GM18867 (cell line): ENCODE measurements at regions not wholly inside any gene's neighbourhood (a gene's known extent, or its start where the extent isn't known, plus 50 kb on each side); places are given as distances from the start of the nearest gene placed in this dataset.
"Not testable (repeated sequence)": the region's sequence is repeated elsewhere in the genome, so short reads cannot be mapped to it uniquely, and the experiment has no call there.

ENCODE experiments used
- ATAC-seq: cut with Tn5 transposase; IDR thresholded peaks from one replicate; pipeline ENCODE4 v1.9.1; 2021; ENCODE audit warnings: mild to moderate bottlenecking, moderate library complexity; ENCODE audit not compliant: unreplicated experiment

DNA sequence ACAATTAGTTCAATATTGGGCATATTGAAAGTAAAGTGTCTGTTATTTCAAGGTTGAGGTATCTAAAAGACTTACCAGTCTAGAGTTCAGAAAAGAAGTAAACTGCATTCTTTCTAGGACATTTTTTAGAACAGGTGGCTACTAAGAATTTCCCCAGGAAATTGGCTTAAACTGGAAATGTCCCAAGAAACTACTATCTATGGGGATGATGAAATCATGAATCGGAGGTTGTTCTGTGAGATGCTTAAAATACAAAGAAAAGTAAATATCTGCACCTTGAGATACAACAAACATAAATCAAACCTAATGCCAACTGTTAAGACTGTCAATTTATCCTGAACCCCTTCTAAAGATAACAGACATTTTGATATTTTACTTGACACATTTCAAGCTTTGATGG, 226.5 kb upstream of the NREP start:
- ATAC-seq = no peak

DNA sequence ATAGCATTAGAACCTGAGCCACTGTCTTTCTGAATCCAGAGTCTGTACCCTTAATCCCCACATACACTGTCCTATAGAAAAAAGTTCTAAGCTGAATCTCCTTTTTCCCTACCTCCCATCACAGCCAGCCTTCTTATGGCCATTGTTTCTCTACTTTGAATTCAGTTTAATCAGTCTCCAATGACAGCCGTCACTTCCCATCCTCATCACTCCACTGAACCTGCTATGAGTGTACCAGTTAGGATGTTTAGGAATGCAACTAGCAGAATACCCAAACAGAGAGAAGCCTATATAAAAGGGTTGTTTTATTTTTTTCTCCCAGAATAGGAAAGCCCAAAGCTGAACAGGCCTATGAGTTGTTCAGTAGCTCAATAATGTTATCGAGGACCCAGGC, 220.4 kb upstream of the NREP start:
- no peak for ATAC-seq

DNA sequence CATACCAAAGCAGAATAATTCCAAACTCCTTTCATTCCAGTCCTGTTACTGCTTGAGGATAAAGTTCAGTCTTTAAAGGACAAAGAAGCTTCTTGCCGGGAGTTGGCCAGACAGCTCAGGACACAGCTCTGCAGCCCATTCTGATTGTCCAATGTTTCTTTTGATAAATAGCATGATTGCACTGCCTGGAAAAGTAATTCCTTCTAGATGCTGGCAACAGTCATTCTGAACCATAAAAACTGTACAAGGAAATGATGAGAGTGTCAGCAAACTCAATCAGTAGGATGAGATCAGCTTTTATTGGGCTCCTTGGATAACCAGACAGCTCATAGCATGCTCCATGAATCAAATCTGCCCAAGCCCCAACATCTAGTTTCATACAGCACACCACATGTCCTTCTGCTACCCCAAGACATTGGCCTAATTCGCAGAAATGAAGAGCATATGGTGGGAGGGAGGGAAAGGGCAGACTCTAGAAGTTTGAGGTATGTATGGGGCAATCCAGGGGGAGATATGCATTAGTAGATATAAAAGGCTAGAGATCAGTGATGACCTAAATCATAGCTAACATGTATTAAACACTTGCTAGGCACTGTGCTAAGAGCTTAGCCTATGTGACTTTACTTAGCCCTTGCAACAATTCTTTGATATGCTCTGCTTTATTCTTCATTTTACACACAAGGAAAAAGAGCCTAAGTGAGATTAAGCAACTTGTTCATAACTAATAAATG, 219.9 kb upstream of the NREP start:
- no peak for ATAC-seq

DNA sequence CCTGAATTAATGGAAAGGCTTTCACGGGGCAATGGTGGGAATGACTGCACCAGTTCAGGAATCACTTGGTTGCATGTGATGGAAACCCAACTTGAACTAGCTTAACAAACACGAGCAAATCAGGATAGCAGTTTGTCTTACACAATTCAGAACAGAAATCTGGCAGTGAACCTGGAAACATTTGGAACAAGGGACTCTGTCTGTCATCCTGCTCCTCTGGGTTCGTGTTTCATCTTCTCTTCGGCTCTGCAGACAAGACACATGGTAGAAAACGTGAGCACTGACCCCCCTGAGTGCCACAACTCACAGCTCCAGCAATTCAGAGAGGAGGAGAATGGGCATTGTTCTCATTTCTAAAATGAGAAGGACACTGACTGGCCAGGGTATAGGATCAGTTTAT, 218.1 kb upstream of the NREP start:
- ATAC-seq = no peak

DNA sequence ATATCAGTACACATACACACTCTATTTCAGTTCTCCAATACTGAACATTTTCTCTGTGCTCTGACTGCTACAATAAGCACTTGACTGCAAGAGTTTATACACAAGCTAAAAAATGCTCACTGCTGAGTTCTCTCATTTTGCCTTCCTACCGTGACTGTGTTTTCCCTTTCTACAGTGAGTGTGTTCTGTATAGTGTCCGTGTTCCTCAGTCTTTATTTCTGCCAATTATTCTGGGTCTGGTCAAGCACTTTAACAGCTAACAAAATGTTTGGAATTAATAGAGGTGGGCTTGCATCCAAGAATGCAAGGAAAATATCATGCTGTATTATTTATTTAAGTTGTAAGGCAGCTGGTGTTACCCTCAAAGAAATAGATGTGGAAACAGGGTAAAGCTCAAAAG, 217.0 kb upstream of the NREP start:
- ATAC-seq = no peak

DNA sequence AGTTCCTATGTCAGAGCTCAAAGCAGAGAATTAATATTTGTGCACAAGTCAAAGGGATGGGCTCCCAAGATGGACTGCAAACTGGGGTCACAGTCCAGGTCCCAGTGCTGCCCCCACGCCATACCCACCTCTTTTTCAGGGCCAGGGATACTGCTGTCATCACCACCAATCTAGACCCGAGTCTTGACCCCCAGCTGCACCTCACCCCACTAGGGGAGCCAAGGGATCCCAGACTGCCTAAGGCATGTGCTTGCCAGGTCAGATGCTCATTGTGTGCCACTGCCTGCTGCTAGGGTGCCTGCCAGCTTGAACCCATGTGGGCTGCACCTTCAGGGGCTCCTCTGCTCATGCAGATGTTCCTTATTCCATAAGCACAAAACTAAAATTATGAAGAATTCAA, 215.6 kb upstream of the NREP start:
- no peak for ATAC-seq

DNA sequence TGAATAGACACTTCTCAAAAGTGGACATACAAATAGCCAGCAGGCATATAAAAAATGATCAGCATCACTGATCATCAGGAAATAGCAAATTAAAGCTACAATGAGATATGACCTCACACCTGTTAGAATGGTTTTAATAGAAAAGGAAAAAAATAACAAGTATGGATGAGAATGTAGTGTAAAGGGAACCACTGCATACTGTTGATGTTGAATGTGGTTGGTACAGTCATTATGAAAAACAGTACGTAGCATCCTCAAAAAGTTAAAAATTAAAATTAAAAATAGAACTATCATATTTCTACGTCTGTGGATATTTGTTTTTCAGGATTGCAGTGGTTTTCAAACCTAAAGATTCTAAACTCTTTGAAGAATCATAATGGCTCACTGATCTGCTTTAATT, 215.1 kb upstream of the NREP start:
- peak; percentile 55 for ATAC-seq

DNA sequence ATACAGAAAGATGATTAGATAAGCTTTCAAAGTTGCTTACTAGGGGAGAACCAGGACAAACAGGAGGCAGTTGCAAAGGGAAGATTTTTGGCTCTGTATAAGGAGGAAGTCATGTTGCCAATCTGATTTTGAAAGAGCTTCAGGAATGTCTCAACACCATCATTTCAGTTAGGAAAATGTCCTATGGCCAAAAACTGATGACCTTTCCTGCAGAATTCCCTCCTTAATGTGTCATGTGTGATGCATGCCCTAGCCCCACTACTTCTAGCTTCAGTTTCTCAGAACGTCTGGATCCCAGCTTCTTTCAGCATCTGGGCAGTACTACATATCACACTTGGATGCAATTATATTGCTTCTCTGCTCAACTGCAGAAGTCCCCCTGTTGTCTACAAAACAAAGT, 211.5 kb upstream of the NREP start:
- ATAC-seq = no peak

DNA sequence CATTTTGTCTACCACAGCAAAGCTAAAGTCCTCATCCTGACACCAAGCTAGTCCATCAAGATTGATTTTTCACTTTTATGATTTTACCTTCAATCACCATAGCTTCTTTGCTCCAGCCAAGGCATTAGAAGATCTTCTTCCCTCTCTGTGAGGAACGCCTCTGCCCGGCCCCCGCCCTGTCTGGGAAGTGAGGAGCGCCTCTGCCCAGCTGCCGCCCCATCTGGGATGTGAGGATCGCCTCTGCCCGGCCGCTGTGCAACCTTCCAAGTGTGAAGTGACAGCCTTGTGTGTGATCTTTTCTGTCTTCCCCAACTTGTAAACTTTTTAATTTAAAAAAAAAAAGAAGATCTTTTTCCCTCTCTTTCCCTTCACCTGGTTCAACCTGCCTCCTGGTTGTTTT, 210.5 kb upstream of the NREP start:
- ATAC-seq = no peak

DNA sequence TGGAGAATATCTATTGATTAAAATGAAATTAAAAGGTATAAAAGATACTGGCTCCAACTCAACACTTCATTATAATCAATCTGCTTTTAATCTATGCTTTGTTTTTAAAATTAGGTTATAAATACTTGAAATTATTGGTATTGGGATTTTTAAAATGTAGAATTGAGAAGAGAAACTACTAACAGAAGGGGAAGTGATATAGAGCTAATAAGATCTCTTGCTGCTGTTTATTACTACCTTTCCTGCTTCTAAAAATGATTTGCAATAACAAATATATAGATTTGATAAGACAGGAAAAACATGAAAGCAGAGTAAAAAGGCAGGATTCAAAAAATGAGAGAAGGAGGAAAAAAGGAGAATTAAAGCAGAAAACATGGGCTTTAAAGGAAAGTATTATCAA, 209.3 kb upstream of the NREP start:
- ATAC-seq = no peak

DNA sequence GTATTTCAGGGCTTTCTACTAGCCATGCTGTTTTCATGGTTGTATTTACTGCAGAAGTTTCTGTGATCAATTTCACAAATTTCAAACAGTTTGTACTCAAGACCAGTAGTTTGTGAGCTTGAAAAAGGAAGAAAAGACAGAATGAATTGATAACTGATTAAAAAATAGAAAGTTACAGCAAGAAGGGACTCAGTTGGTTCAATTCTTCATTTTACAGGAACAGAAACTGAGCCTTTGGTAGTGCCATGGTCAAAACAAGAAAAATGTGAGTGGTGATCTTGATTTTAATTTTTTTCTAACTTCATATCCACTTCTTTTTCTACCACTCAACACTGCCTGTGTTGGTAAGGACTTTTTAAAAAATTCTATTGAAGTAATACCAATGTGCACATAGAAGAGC, 206.6 kb upstream of the NREP start:
- no peak for ATAC-seq

DNA sequence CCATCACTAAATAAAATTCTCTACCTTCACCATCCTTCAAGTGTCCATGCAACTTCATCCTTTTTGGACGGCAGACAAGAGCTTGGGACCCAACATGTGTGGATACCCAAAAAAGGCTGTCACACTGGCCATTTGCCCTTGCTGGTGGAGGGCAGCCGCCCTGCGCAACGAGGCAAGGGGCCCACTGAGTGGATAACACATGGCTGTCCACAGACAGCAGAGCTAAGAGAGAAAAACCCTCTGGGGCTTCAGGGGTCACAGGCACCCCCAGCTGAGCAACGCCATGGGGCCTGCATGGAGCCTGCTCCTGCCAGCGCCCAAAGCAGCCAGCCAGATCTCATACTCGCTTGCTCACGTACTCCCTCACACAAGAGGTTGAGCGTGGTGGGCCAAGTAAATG, 205.9 kb upstream of the NREP start:
- no peak for ATAC-seq

DNA sequence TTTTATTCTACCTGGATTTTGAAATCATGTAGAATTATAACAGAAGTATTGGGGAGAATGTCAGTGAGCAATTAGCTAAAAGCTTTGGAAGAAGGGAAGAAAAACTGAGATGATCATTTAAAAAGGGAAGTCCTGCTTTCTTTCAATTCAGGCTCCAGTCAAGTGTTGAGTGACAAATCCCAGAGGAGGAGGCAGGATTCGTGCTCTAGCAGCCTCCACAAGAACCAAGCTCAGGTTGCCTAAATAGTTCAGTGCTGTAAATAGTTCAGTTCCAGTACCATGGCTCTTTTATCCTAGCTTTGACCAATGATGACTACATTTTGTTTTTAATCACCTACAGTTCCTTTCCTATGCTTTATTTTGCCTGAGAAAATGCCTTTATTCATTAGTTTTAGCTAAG, 204.9 kb upstream of the NREP start:
- no peak for ATAC-seq

DNA sequence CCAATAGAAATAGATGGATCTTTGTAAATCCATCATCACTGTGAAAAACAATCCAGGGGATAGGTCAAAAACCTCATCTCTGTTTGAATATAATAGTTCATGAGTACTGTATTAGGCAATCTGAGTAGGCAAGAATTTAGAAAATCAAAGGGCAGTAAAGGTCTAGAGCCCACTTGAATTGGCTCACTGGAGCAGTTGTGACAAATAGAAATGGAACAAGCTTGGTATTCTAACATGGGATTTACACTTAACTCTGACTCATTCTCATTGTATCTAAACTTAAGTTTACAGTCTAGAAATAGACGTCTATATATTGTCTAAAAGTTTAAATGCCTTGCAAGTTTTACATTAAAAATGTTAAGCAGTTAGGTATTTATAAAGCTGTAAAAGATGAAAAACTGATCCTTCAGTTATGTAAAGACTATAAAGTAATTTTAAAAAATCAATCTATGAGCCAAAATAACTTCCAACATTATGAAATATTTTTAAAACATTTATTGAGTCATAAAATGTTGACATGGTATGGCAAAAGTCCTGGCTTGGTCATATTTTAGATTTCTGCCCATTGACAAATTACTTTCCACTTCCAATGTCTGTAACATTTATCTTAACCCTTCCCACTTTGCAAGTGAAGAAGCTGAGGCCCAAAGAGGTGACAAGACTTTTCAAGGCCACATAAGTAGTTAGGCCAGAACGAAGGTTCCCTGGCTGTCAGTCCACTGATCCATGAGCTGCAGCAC, 203.7 kb upstream of the NREP start:
- ATAC-seq = no peak

DNA sequence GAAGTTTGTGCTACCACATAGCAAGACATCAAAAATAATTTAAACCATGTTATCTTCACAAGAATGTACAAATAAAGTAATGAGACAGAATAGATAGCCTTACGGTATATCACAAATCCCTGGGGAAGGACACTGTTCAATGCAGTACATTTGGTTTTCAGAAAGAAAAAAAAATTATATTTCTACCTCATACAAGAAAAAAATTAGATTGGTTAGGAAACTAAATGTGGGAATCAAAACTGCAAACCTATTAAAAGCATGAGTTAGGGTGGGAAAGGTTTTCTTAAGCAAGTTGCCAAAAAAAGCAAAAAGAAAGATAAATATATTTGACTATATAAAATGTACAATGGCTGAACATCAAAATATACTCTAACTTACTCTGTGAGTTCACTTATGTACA, 201.9 kb upstream of the NREP start:
- ATAC-seq = no peak

DNA sequence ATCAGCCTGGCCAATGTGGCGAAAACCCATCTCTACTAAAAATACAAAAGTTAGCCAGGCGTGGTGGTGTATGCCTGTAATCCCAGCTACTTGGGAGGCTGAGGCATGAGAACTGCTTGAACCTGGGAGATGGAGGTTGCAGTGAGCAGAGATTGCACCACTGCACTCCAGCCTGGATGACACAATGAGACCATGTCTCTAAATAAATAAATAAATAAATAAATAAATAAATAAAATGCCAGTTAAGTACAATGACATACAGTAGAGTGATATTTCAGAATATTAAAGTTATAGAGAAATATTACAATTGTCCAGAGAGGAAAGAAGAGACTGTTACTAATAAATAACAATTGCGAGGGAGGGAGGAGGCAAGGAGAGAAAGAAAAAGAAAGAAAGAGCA, 199.8 kb upstream of the NREP start:
- ATAC-seq = not testable (repeated sequence)

DNA sequence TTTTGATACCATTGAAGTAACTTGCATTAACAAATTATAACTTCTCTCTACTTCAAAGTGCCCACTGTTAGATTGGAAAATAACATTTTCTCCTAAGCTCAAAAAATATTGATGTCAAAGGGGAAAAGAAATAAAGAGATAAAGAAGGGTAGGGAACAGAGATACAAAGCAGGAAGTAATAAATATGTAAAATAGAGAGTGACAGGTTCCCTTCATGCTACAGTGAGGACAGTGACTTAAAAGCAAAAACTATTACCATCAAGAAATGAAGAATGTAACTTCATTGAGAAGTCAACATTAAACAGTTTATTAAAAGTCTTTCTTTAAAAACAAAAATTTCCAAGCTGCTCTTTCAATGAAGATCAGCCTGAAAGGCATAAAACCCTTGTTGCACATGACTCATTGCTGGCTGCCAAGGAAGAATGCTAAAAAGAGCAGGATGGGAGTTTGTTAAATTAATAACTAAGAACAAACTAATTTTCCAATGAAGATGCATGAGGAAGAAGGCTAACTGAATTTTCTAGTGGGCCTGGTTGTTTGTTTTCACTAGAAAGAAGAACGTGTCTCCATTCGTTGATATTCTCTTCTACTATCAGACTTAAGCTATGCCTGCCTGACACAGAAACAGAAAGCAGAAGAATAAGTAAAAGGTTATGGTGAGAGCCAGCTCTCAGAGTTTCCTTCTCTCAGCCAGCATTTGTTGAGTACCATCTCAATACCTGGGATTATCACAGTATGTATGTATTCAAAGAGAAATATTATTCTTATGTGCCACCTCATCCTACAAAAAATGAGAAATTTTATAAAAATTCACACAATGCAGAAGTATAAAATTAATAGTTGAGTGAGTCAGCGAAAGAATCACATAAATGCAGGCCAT, 197.8 kb upstream of the NREP start:
- peak; percentile 93 for ATAC-seq

DNA sequence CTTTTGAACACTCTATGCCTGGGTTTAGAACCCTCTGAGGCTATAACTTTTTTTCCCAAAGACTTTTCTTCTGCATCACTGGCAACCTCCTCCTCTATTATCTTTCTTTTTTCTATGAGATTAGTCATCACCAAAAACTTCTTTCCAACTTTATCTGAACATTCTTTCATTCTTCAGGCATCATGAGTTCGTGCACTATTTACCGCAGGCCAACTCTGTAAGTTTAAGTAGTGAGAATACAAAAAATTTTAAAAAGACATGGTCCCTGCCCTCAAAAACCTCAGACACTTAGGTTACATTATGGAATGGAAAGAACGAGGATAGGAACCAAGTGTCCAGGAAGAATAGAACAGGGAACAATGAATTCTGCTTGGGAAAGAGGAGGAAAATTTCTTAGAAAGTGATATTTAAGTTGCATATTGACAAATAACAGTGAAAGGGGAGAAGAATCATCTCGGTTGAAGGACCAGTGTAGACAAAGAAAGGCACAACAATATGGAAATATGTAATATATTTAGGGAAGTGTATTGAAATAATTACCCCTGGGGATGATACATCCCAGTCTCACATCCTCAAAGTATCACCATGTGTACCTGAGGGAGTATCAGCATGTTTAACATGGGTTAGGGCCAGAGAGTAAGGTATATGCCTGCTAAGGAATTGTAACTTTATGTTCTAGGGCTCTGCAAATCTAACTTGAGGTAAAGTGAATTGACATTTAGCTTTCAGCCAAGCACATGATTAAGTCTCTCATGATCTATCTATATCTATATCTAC, 196.5 kb upstream of the NREP start:
- ATAC-seq = no peak

DNA sequence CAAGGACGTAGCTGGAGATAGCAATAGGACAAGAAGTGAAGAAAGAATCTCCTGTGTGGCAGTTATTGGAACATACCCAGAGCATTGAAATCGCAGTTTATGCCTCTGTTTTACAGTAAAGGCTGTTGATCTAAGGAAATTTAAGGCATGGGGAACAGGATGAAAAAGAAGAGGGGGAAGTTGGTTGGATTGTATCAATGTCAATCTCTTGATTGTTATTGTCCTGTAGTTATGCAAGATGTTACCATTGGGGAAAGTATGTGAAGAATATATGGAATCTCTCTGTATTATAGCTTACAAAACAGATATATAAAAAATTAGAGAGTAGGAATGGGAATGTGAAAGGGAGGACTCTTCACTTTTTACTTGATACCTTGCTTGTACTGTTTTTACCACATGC, 195.6 kb upstream of the NREP start:
- ATAC-seq = no peak

DNA sequence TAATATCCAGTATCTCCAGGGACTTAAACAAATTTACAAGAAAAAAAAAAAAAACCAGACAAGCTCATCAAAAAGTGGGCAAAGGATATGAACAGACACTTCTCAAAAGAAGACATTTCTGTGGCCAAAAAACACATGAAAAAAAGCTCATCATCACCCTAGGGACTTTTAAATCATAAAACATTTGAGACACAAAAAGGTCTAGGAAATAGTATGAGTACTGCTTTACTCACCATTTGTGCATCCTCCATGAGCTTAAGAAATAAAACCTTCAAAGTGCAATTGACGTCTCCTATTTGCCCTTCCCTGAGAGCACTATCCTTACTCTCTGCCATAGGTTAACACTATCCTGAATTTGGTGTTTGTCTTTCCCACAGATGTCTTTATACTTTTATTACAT, 193.7 kb upstream of the NREP start:
- ATAC-seq = no peak
